ENCODE measurements at regions not wholly inside any gene's neighbourhood (a gene's known extent, or its start where the extent isn't known, plus 50 kb on each side); places are given as distances from the start of the nearest gene placed in this dataset.

- no peak overlapping the region for H3K27ac ChIP-seq
- no peaks in the 10 kb centered on the region for H3K36me3 ChIP-seq
- intact Hi-C loops (cut with DNase I): no loop called here
- H3K9me3 ChIP-seq: no peaks in the 10 kb centered on the region
- H3K4me3 ChIP-seq (replicated peaks in 1 of 3): no peak overlapping the region
- TF ChIP-seq CTCF (IDR thresholded peaks at IDR 0.05) (no peak), POLR2A (IDR thresholded peaks at IDR 0.05) (no peak)
- no peaks in the 10 kb centered on the region for H3K27me3 ChIP-seq
- no peak for DNase-seq
- no peaks in the 10 kb centered on the region for H3K4me1 ChIP-seq
Observed at GRCh38 chrX:28349888-28350287, 237.4 kb upstream of the IL1RAPL1 start.

- TF ChIP-seq CTCF (IDR thresholded peaks at IDR 0.05) (no peak), POLR2A (IDR thresholded peaks at IDR 0.05) (no peak)
- no peak for DNase-seq
- intact Hi-C loops (cut with DNase I): no loop called here
- no peaks in the 10 kb centered on the region for H3K4me1 ChIP-seq
- no peaks in the 10 kb centered on the region for H3K36me3 ChIP-seq
- 90 to 97% methylated on average over 4 of the region's 4 CpGs for WGBS, 2 donors
- no peak overlapping the region for H3K27ac ChIP-seq
- no peak overlapping the region for H3K4me3 ChIP-seq (replicated peaks in 1 of 3)
- no peaks in the 10 kb centered on the region for H3K9me3 ChIP-seq
- H3K27me3 ChIP-seq: no peaks in the 10 kb centered on the region
Observed at GRCh38 chrX:28347476-28347875, 239.8 kb upstream of the IL1RAPL1 start.

- no peak overlapping the region for H3K27ac ChIP-seq
- no peak for TF ChIP-seq CTCF (IDR thresholded peaks at IDR 0.05)
- TF ChIP-seq POLR2A (IDR thresholded peaks at IDR 0.05): no peak
- H3K27me3 ChIP-seq: no peaks in the 10 kb centered on the region
- DNase-seq: no peak
- intact Hi-C loops (cut with DNase I): no loop called here
- H3K36me3 ChIP-seq: no peaks in the 10 kb centered on the region
- no peaks in the 10 kb centered on the region for H3K9me3 ChIP-seq
- WGBS, 2 donors: 46 to 49% methylated on average over 3 of the region's 3 CpGs
- H3K4me1 ChIP-seq: no peaks in the 10 kb centered on the region
- H3K4me3 ChIP-seq (replicated peaks in 1 of 3): no peak overlapping the region
Observed at GRCh38 chrX:28329156-28329555, 258.1 kb upstream of the IL1RAPL1 start.

GRCh38 chrX:28324321-28324721 lies 262.9 kb upstream of the IL1RAPL1 start:
- Histone ChIP-seq H3K4me3 (replicated peaks in 1 of 3) (no peak overlapping the region), H3K36me3 (no peaks in the 10 kb centered on the region), H3K27ac (no peak overlapping the region), H3K9me3 (no peaks in the 10 kb centered on the region), H3K27me3 (no peaks in the 10 kb centered on the region), H3K4me1 (no peaks in the 10 kb centered on the region)
- intact Hi-C loops (cut with DNase I): no loop called here
- DNase-seq: no peak
- TF ChIP-seq POLR2A (IDR thresholded peaks at IDR 0.05): no peak
- TF ChIP-seq CTCF (IDR thresholded peaks at IDR 0.05): no peak
- 80 to 92% methylated on average over 5 of the region's 5 CpGs for WGBS, 2 donors

GRCh38 chrX:28321286-28321685 lies 266.0 kb upstream of the IL1RAPL1 start:
- Histone ChIP-seq H3K4me3 (replicated peaks in 1 of 3) (no peak overlapping the region), H3K4me1 (no peaks in the 10 kb centered on the region), H3K27ac (no peak overlapping the region), H3K27me3 (no peaks in the 10 kb centered on the region), H3K36me3 (no peaks in the 10 kb centered on the region), H3K9me3 (no peaks in the 10 kb centered on the region)
- WGBS, 2 donors: 54 to 61% methylated on average over 2 of the region's 2 CpGs
- DNase-seq: no peak
- intact Hi-C loops (cut with DNase I): no loop called here
- TF ChIP-seq POLR2A (IDR thresholded peaks at IDR 0.05) (no peak), CTCF (IDR thresholded peaks at IDR 0.05) (no peak)
